Neural cell (in vitro differentiated cells): ENCODE measurements at regions not wholly inside any gene's neighbourhood (a gene's known extent, or its start where the extent isn't known, plus 50 kb on each side); places are given as distances from the start of the nearest gene placed in this dataset.

Experiments used
- H2AFZ ChIP-seq: fragments of 200-600, 300-800 bp; sonication (generic), shearing (Covaris generic); 2 replicates; pipeline ENCODE4 v1.6.0; 2014; ENCODE audit warnings: low read depth, mild to moderate bottlenecking, antibody characterized with exemption, low read length, moderate library complexity
- H3F3A ChIP-seq: fragments of 200-600 bp; shearing (Covaris generic); 2 replicates; pipeline ENCODE4 v1.6.1; 2016; ENCODE audit warnings: mild to moderate bottlenecking, moderate library complexity, mixed read lengths, antibody characterized with exemption, low read length; ENCODE audit not compliant: insufficient read depth, poor library complexity, severe bottlenecking
- H3K27ac ChIP-seq: fragments of 200-600, 300-800 bp; sonication (generic), shearing (Covaris generic); 2 replicates; pipeline ENCODE4 v1.5.1; 2014; ENCODE audit warnings: mild to moderate bottlenecking, low read length, moderate library complexity
- H3K27me3 ChIP-seq: fragments of 300-800, 200-600 bp; sonication (generic), shearing (Covaris generic); 2 replicates; pipeline ENCODE4 v1.6.0; 2014; ENCODE audit warnings: mild to moderate bottlenecking, low read depth, low read length, moderate library complexity; ENCODE audit not compliant: insufficient read depth
- H3K36me3 ChIP-seq: fragments of 300-800, 200-600 bp; sonication (generic), shearing (Covaris generic); 2 replicates; pipeline ENCODE4 v1.5.1; 2014; ENCODE audit warnings: mild to moderate bottlenecking, antibody characterized with exemption, low read length, moderate library complexity; ENCODE audit not compliant: insufficient read depth
- H3K4me2 ChIP-seq: fragments of 300-800, 200-600 bp; sonication (generic), shearing (Covaris generic); 2 replicates; pipeline ENCODE4 v1.6.0; 2014; ENCODE audit warnings: mild to moderate bottlenecking, low read length
- H3K4me3 ChIP-seq: fragments of 300-800, 200-600 bp; sonication (generic), shearing (Covaris generic); 2 replicates; pipeline ENCODE4 v1.5.1; 2014; ENCODE audit warnings: mild to moderate bottlenecking, low read length, moderate library complexity
- H3K79me2 ChIP-seq: fragments of 200-600 bp; shearing (Covaris generic); replicated peaks from 2 replicates; pipeline ENCODE4 v1.6.0; 2014; ENCODE audit warnings: mild to moderate bottlenecking, low read length, moderate library complexity; ENCODE audit not compliant: insufficient read depth
- H3K9ac ChIP-seq: fragments of 300-800, 200-600 bp; sonication (generic), shearing (Covaris generic); 2 replicates; pipeline ENCODE4 v1.6.1; 2016; ENCODE audit warnings: mild to moderate bottlenecking, low read length, mixed read lengths
- H3K9me2 ChIP-seq: fragments of 200-600 bp; shearing (Covaris generic); 2 replicates; pipeline ENCODE4 v1.6.1; 2016; ENCODE audit warnings: mild to moderate bottlenecking, low read length, mixed read lengths; ENCODE audit not compliant: insufficient read depth
- H3K9me3 ChIP-seq: fragments of 200-600, 300-800 bp; sonication (generic), shearing (Covaris generic); 2 replicates; pipeline ENCODE4 v1.6.1; 2016; ENCODE audit warnings: mild to moderate bottlenecking, mixed run types, low read length, moderate library complexity, mixed read lengths
- H4K20me1 ChIP-seq: fragments of 200-600 bp; shearing (Covaris generic); 2 replicates; pipeline ENCODE4 v1.6.1; 2016; ENCODE audit warnings: mild to moderate bottlenecking, mixed run types; ENCODE audit not compliant: insufficient read depth
- EP300 ChIP-seq: fragments of 450-650 bp; conservative IDR thresholded peaks from 2 replicates; pipeline ENCODE4 v1.6.1; 2014; ENCODE audit warnings: antibody characterized with exemption, mild to moderate bottlenecking, moderate library complexity; ENCODE audit not compliant: poor library complexity, severe bottlenecking
- EZH2 ChIP-seq: fragments of 200-600, 300-800 bp; shearing (Covaris generic), sonication (generic); IDR thresholded peaks from 2 replicates; pipeline ENCODE4 v1.6.1; 2014; ENCODE audit warnings: antibody characterized with exemption, low read length, borderline replicate concordance, mild to moderate bottlenecking; ENCODE audit not compliant: insufficient read depth, poor library complexity, severe bottlenecking
- MXI1 ChIP-seq: fragments of 450-650 bp; conservative IDR thresholded peaks from 2 replicates; pipeline ENCODE4 v1.6.1; 2014; ENCODE audit warnings: antibody characterized with exemption, mild to moderate bottlenecking; ENCODE audit not compliant: poor library complexity, severe bottlenecking
- POLR2AphosphoS5 ChIP-seq: IDR thresholded peaks from 2 replicates; pipeline ENCODE4 v1.6.1; 2012
- RAD21 ChIP-seq: fragments of 450-650 bp; conservative IDR thresholded peaks from 2 replicates; pipeline ENCODE4 v1.6.1; 2014; ENCODE audit warnings: antibody characterized with exemption, mild to moderate bottlenecking, moderate library complexity
- SMC3 ChIP-seq: fragments of 450-650 bp; conservative IDR thresholded peaks from 2 replicates; pipeline ENCODE4 v1.6.1; 2014; ENCODE audit warnings: antibody characterized with exemption, mild to moderate bottlenecking, moderate library complexity; ENCODE audit not compliant: poor library complexity
- TAF1 ChIP-seq: IDR thresholded peaks from 2 replicates; pipeline ENCODE4 v1.6.1; 2012; ENCODE audit warnings: low read depth
- TF ChIP-seq, protein P1 (sequence below): IDR thresholded peaks from 2 replicates; pipeline ENCODE4 v1.6.1; 2012; ENCODE audit warnings: borderline replicate concordance
- TF ChIP-seq, protein P2 (sequence below): fragments of 450-650 bp; IDR thresholded peaks from 2 replicates; pipeline ENCODE4 v1.5.1; 2014; ENCODE audit warnings: antibody characterized with exemption, mild to moderate bottlenecking, moderate library complexity; ENCODE audit not compliant: poor library complexity, severe bottlenecking

DNA sequence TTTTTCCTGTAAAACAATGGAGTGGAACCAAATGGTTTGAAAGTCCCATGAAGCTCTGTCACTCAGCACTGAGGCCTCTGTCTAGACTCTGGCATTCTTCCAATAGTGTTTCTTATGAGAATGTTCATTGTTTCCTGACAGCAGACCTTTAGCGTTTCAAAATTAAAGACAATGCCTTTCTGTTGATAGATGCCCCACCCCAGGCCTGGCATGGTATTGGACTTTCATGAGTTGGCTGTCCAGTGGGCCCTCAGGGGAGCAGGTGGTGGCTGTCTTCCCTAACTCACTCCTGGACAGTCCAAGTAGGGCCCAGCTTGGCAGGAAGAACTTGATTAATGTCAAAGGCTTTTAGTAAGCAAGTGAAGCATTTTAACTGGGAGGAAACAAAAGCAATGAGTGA lies 186.5 kb upstream of the CCL2 start:
- H3K4me2 ChIP-seq = no peak overlapping the region
- H3K79me2 ChIP-seq = no peaks in the 10 kb centered on the region
- H2AFZ ChIP-seq = no peak overlapping the region
- no peaks in the 10 kb centered on the region for H4K20me1 ChIP-seq
- no peak for TF ChIP-seq RAD21
- no peak for TF ChIP-seq POLR2AphosphoS5
- TF ChIP-seq, protein P1, sequence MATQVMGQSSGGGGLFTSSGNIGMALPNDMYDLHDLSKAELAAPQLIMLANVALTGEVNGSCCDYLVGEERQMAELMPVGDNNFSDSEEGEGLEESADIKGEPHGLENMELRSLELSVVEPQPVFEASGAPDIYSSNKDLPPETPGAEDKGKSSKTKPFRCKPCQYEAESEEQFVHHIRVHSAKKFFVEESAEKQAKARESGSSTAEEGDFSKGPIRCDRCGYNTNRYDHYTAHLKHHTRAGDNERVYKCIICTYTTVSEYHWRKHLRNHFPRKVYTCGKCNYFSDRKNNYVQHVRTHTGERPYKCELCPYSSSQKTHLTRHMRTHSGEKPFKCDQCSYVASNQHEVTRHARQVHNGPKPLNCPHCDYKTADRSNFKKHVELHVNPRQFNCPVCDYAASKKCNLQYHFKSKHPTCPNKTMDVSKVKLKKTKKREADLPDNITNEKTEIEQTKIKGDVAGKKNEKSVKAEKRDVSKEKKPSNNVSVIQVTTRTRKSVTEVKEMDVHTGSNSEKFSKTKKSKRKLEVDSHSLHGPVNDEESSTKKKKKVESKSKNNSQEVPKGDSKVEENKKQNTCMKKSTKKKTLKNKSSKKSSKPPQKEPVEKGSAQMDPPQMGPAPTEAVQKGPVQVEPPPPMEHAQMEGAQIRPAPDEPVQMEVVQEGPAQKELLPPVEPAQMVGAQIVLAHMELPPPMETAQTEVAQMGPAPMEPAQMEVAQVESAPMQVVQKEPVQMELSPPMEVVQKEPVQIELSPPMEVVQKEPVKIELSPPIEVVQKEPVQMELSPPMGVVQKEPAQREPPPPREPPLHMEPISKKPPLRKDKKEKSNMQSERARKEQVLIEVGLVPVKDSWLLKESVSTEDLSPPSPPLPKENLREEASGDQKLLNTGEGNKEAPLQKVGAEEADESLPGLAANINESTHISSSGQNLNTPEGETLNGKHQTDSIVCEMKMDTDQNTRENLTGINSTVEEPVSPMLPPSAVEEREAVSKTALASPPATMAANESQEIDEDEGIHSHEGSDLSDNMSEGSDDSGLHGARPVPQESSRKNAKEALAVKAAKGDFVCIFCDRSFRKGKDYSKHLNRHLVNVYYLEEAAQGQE = no peak
- no peak for TF ChIP-seq EP300
- no peak for TF ChIP-seq MXI1
- TF ChIP-seq EZH2 = no peak
- TF ChIP-seq SMC3 = no peak
- TF ChIP-seq TAF1 = no peak
- TF ChIP-seq, protein P2, sequence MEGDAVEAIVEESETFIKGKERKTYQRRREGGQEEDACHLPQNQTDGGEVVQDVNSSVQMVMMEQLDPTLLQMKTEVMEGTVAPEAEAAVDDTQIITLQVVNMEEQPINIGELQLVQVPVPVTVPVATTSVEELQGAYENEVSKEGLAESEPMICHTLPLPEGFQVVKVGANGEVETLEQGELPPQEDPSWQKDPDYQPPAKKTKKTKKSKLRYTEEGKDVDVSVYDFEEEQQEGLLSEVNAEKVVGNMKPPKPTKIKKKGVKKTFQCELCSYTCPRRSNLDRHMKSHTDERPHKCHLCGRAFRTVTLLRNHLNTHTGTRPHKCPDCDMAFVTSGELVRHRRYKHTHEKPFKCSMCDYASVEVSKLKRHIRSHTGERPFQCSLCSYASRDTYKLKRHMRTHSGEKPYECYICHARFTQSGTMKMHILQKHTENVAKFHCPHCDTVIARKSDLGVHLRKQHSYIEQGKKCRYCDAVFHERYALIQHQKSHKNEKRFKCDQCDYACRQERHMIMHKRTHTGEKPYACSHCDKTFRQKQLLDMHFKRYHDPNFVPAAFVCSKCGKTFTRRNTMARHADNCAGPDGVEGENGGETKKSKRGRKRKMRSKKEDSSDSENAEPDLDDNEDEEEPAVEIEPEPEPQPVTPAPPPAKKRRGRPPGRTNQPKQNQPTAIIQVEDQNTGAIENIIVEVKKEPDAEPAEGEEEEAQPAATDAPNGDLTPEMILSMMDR = no peak
- no peak overlapping the region for H3K9ac ChIP-seq
- no peaks in the 10 kb centered on the region for H3K9me2 ChIP-seq
- H3F3A ChIP-seq = no peaks in the 10 kb centered on the region
- no peak overlapping the region for H3K27ac ChIP-seq
- H3K9me3 ChIP-seq = no peaks in the 10 kb centered on the region
- no peaks in the 10 kb centered on the region for H3K27me3 ChIP-seq
- H3K4me3 ChIP-seq = no peak overlapping the region
- no peaks in the 10 kb centered on the region for H3K36me3 ChIP-seq

- Histone ChIP-seq H3K9ac (no peak overlapping the region), H3K9me3 (no peaks in the 10 kb centered on the region), H3K9me2 (no peaks in the 10 kb centered on the region), H3K4me2 (no peak overlapping the region), H3K4me3 (no peak overlapping the region), H2AFZ (no peak overlapping the region), H3K27me3 (no peaks in the 10 kb centered on the region), H3K27ac (no peak overlapping the region), H4K20me1 (no peaks in the 10 kb centered on the region), H3K36me3 (no peaks in the 10 kb centered on the region), H3F3A (no peaks in the 10 kb centered on the region), H3K79me2 (no peaks in the 10 kb centered on the region)
- TF ChIP-seq RAD21 (no peak), EP300 (no peak), MXI1 (no peak), TAF1 (no peak), POLR2AphosphoS5 (no peak), SMC3 (no peak), EZH2 (no peak)
- TF ChIP-seq, protein P1 = no peak
- TF ChIP-seq, protein P2 = no peak
These were observed 184.4 kb upstream of the CCL2 start for GRCh38 chr17:34070712-34071111.
